ENCODE measurements at regions not wholly inside any gene's neighbourhood (a gene's known extent, or its start where the extent isn't known, plus 50 kb on each side); places are given as distances from the start of the nearest gene placed in this dataset.

DNA sequence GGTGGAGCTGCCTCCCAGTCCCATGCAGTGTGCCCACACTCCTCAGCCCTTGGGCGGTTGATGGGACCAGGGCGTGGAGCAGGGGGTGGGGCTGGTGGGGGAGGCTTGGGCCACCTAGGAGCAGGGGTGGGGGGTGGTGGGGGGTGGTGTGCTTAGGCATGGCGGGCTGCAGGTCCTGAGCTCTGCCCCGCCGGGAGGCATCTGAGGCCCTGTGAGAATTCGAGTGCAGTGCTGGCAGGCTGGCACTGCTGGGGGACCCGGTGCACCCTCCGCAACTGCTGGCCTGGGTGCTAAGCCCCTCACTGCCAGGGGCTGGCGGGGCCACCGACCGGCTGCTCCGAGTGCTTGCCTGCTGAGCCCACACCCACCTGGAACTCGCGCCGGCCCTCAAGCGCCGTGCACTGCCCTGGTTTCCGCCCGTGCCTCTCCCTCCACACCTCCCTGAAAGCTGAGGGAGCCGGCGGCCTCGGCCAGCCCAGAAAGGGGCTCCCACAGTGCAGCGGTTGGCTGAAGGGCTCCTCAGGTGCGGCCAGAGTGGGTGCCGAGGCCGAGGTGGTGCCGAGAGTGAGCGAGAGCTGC, 59.6 kb upstream of the PRL start:
- TF ChIP-seq, protein P1, sequence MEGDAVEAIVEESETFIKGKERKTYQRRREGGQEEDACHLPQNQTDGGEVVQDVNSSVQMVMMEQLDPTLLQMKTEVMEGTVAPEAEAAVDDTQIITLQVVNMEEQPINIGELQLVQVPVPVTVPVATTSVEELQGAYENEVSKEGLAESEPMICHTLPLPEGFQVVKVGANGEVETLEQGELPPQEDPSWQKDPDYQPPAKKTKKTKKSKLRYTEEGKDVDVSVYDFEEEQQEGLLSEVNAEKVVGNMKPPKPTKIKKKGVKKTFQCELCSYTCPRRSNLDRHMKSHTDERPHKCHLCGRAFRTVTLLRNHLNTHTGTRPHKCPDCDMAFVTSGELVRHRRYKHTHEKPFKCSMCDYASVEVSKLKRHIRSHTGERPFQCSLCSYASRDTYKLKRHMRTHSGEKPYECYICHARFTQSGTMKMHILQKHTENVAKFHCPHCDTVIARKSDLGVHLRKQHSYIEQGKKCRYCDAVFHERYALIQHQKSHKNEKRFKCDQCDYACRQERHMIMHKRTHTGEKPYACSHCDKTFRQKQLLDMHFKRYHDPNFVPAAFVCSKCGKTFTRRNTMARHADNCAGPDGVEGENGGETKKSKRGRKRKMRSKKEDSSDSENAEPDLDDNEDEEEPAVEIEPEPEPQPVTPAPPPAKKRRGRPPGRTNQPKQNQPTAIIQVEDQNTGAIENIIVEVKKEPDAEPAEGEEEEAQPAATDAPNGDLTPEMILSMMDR (IDR thresholded peaks at IDR 0.05; ENCODE audit: borderline replicate concordance, extremely low read depth, low read length, poor library complexity, severe bottlenecking) = no peak
- no peak for TF ChIP-seq EZH2 (IDR thresholded peaks at IDR 0.05; ENCODE audit: borderline replicate concordance, low read depth, low read length, severe bottlenecking)
- H3K27me3 ChIP-seq (ENCODE audit: insufficient read depth, low read length, poor library complexity) = no peaks in the 10 kb centered on the region
- H3K4me3 ChIP-seq (ENCODE audit: low read depth in 1 of 2, low read length in 2 of 2) = no peak overlapping the region
- H3K4me2 ChIP-seq (ENCODE audit: insufficient read depth, low read length) = no peak overlapping the region
- H3K27ac ChIP-seq (ENCODE audit: low read length) = no peak overlapping the region
- no peaks in the 10 kb centered on the region for H4K20me1 ChIP-seq (ENCODE audit: insufficient read depth, low read length)
- H3K9me3 ChIP-seq (ENCODE audit: insufficient read depth, low read length, severe bottlenecking) = no peaks in the 10 kb centered on the region
- peaks cover 8% of the 10 kb centered on the region for H3K4me1 ChIP-seq (ENCODE audit: insufficient read depth, low read length)
- no peak overlapping the region for H2AFZ ChIP-seq (ENCODE audit: low read depth, low read length)
- ATAC-seq (ENCODE audit: insufficient read depth, low read depth) (no peak), DNase-seq (no peak)
- H3K9ac ChIP-seq (ENCODE audit: low read depth, low read length) = no peak overlapping the region
- no peaks in the 10 kb centered on the region for H3K36me3 ChIP-seq (ENCODE audit: insufficient read depth, low read length)
- no peaks in the 10 kb centered on the region for H3K79me2 ChIP-seq (ENCODE audit: insufficient read depth, low read length)

GRCh38 chr6:22357724-22358189, 60.9 kb upstream of the PRL start:
- H3K4me1 ChIP-seq (ENCODE audit: insufficient read depth, low read length) = peaks cover 15% of the 10 kb centered on the region
- H3K9ac ChIP-seq (ENCODE audit: low read depth, low read length) = no peak overlapping the region
- H2AFZ ChIP-seq (ENCODE audit: low read depth, low read length) = no peak overlapping the region
- TF ChIP-seq EZH2 (IDR thresholded peaks at IDR 0.05; ENCODE audit: borderline replicate concordance, low read depth, low read length, severe bottlenecking) = no peak
- TF ChIP-seq, protein P1 (IDR thresholded peaks at IDR 0.05; ENCODE audit: borderline replicate concordance, extremely low read depth, low read length, poor library complexity, severe bottlenecking) = no peak
- no peak overlapping the region for H3K27ac ChIP-seq (ENCODE audit: low read length)
- no peaks in the 10 kb centered on the region for H3K27me3 ChIP-seq (ENCODE audit: insufficient read depth, low read length, poor library complexity)
- DNase-seq (no peak), ATAC-seq (ENCODE audit: insufficient read depth, low read depth) (no peak)
- no peak overlapping the region for H3K4me3 ChIP-seq (ENCODE audit: low read depth in 1 of 2, low read length in 2 of 2)
- no peaks in the 10 kb centered on the region for H3K9me3 ChIP-seq (ENCODE audit: insufficient read depth, low read length, severe bottlenecking)
- no peak overlapping the region for H3K4me2 ChIP-seq (ENCODE audit: insufficient read depth, low read length)
- no peaks in the 10 kb centered on the region for H4K20me1 ChIP-seq (ENCODE audit: insufficient read depth, low read length)
- H3K79me2 ChIP-seq (ENCODE audit: insufficient read depth, low read length) = no peaks in the 10 kb centered on the region
- H3K36me3 ChIP-seq (ENCODE audit: insufficient read depth, low read length) = no peaks in the 10 kb centered on the region

DNA sequence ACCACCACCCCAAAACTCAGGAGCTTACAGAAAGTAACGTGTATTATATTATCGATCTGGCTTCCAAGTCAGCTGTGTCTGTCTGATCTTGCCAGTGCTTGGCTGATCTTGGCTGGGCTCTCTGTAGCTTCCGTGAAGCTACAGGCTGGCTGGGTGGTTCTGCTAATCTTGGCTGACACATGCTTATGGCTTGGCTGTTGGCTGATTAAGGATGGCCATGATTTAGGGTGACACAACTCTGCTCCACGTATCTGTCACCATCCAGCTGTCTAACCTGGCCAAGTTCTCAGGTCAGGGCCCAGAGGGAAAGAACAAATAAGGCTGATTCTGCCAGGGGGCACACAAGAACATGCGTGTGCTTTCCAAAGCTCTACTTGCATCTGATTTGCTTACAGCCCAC, 64.7 kb upstream of the PRL start:
- H3K36me3 ChIP-seq (ENCODE audit: insufficient read depth, low read length) = no peaks in the 10 kb centered on the region
- H3K4me1 ChIP-seq (ENCODE audit: insufficient read depth, low read length) = peaks cover 22% of the 10 kb centered on the region
- no peak overlapping the region for H3K4me2 ChIP-seq (ENCODE audit: insufficient read depth, low read length)
- peak overlapping the region; percentile 27; the same call in 1 of the 2 replicates for H3K27ac ChIP-seq (ENCODE audit: low read length)
- no peak overlapping the region for H3K4me3 ChIP-seq (ENCODE audit: low read depth in 1 of 2, low read length in 2 of 2)
- TF ChIP-seq, protein P1 (IDR thresholded peaks at IDR 0.05; ENCODE audit: borderline replicate concordance, extremely low read depth, low read length, poor library complexity, severe bottlenecking) = no peak
- no peak for TF ChIP-seq EZH2 (IDR thresholded peaks at IDR 0.05; ENCODE audit: borderline replicate concordance, low read depth, low read length, severe bottlenecking)
- H2AFZ ChIP-seq (ENCODE audit: low read depth, low read length) = no peak overlapping the region
- no peaks in the 10 kb centered on the region for H3K79me2 ChIP-seq (ENCODE audit: insufficient read depth, low read length)
- DNase-seq = no peak
- H3K9ac ChIP-seq (ENCODE audit: low read depth, low read length) = no peak overlapping the region
- no peaks in the 10 kb centered on the region for H3K9me3 ChIP-seq (ENCODE audit: insufficient read depth, low read length, severe bottlenecking)
- no peaks in the 10 kb centered on the region for H3K27me3 ChIP-seq (ENCODE audit: insufficient read depth, low read length, poor library complexity)
- ATAC-seq (ENCODE audit: insufficient read depth, low read depth) = no peak
- H4K20me1 ChIP-seq (ENCODE audit: insufficient read depth, low read length) = no peaks in the 10 kb centered on the region
